ENCODE measurements at regions not wholly inside any gene's neighbourhood (a gene's known extent, or its start where the extent isn't known, plus 50 kb on each side); places are given as distances from the start of the nearest gene placed in this dataset.

GRCh38 chr9:106716820-106717219, 146.1 kb upstream of the ZNF462 start:
- Mint-ChIP-seq H3K36me3 (ENCODE audit: low read depth) (no peaks in the 10 kb centered on the region), H3K9me3 (peaks cover 1% of the 10 kb centered on the region), H3K27me3 (no peaks in the 10 kb centered on the region), H3K27ac (no peak overlapping the region), H3K4me1 (no peaks in the 10 kb centered on the region), H3K4me3 (no peak overlapping the region)
- intact Hi-C loops (cut with micrococcal nuclease), result no loop called here
- DNase-seq, result no peak

GRCh38 chr9:106717686-106718085, 145.3 kb upstream of the ZNF462 start:
- no peak overlapping the region for H3K27ac Mint-ChIP-seq
- no peak for DNase-seq

GRCh38 chr9:106718936-106719335, 144.0 kb upstream of the ZNF462 start:
- intact Hi-C loops (cut with micrococcal nuclease), result no loop called here
- H3K27ac Mint-ChIP-seq, result no peak overlapping the region
- no peaks in the 10 kb centered on the region for H3K36me3 Mint-ChIP-seq (ENCODE audit: low read depth)
- H3K4me3 Mint-ChIP-seq, result no peak overlapping the region
- H3K9me3 Mint-ChIP-seq, result peaks cover 5% of the 10 kb centered on the region
- H3K4me1 Mint-ChIP-seq, result no peaks in the 10 kb centered on the region
- no peak for DNase-seq
- H3K27me3 Mint-ChIP-seq, result no peaks in the 10 kb centered on the region

More at GRCh38 chr9:106717686-106718085, 145.3 kb upstream of the ZNF462 start:
- Mint-ChIP-seq H3K27me3 (no peaks in the 10 kb centered on the region), H3K36me3 (ENCODE audit: low read depth) (no peaks in the 10 kb centered on the region), H3K9me3 (peaks cover 5% of the 10 kb centered on the region), H3K4me3 (no peak overlapping the region), H3K4me1 (no peaks in the 10 kb centered on the region)
- intact Hi-C loops (cut with micrococcal nuclease), result no loop called here

- H3K4me1 Mint-ChIP-seq, result no peaks in the 10 kb centered on the region
- no peaks in the 10 kb centered on the region for H3K27me3 Mint-ChIP-seq
- intact Hi-C loops (cut with micrococcal nuclease), result no loop called here
- no peaks in the 10 kb centered on the region for H3K36me3 Mint-ChIP-seq (ENCODE audit: low read depth)
- H3K27ac Mint-ChIP-seq, result no peak overlapping the region
- H3K4me3 Mint-ChIP-seq, result no peak overlapping the region
- H3K9me3 Mint-ChIP-seq, result peaks cover 5% of the 10 kb centered on the region
- DNase-seq, result no peak
Observed at GRCh38 chr9:106722051-106722753, 140.8 kb upstream of the ZNF462 start.

- Mint-ChIP-seq H3K4me3 (no peak overlapping the region), H3K9me3 (peaks cover 5% of the 10 kb centered on the region), H3K4me1 (no peaks in the 10 kb centered on the region), H3K27me3 (no peaks in the 10 kb centered on the region), H3K27ac (no peak overlapping the region), H3K36me3 (ENCODE audit: low read depth) (no peaks in the 10 kb centered on the region)
- no peak for DNase-seq
- intact Hi-C loops (cut with micrococcal nuclease), result no loop called here
Observed at GRCh38 chr9:106723926-106724325, 139.0 kb upstream of the ZNF462 start.

GRCh38 chr9:106724566-106724965, 138.4 kb upstream of the ZNF462 start:
- Mint-ChIP-seq H3K9me3 (peaks cover 5% of the 10 kb centered on the region), H3K36me3 (ENCODE audit: low read depth) (no peaks in the 10 kb centered on the region), H3K27me3 (no peaks in the 10 kb centered on the region), H3K4me1 (no peaks in the 10 kb centered on the region), H3K4me3 (no peak overlapping the region), H3K27ac (no peak overlapping the region)
- DNase-seq, result no peak
- intact Hi-C loops (cut with micrococcal nuclease), result no loop called here

- no peaks in the 10 kb centered on the region for H3K27me3 Mint-ChIP-seq
- intact Hi-C loops (cut with micrococcal nuclease), result no loop called here
- H3K36me3 Mint-ChIP-seq (ENCODE audit: low read depth), result no peaks in the 10 kb centered on the region
- no peak overlapping the region for H3K4me3 Mint-ChIP-seq
- DNase-seq, result no peak
- no peak overlapping the region for H3K27ac Mint-ChIP-seq
- H3K9me3 Mint-ChIP-seq, result peaks cover 5% of the 10 kb centered on the region
- no peaks in the 10 kb centered on the region for H3K4me1 Mint-ChIP-seq
Observed at GRCh38 chr9:106726070-106726815, 136.7 kb upstream of the ZNF462 start.

- DNase-seq, result no peak
- Mint-ChIP-seq H3K27ac (no peak overlapping the region), H3K4me3 (no peak overlapping the region), H3K27me3 (no peaks in the 10 kb centered on the region), H3K4me1 (no peaks in the 10 kb centered on the region), H3K9me3 (no peaks in the 10 kb centered on the region), H3K36me3 (ENCODE audit: low read depth) (no peaks in the 10 kb centered on the region)
- intact Hi-C loops (cut with micrococcal nuclease), result no loop called here
Observed at GRCh38 chr9:106727969-106728368, 135.0 kb upstream of the ZNF462 start.

GRCh38 chr9:106728860-106729259, 134.1 kb upstream of the ZNF462 start:
- H3K27ac Mint-ChIP-seq, result no peak overlapping the region
- H3K4me3 Mint-ChIP-seq, result no peak overlapping the region
- H3K9me3 Mint-ChIP-seq, result no peaks in the 10 kb centered on the region
- H3K27me3 Mint-ChIP-seq, result no peaks in the 10 kb centered on the region
- no peaks in the 10 kb centered on the region for H3K4me1 Mint-ChIP-seq
- no peaks in the 10 kb centered on the region for H3K36me3 Mint-ChIP-seq (ENCODE audit: low read depth)
- intact Hi-C loops (cut with micrococcal nuclease), result no loop called here
- DNase-seq, result no peak

GRCh38 chr9:106731910-106732309, 131.1 kb upstream of the ZNF462 start:
- H3K9me3 Mint-ChIP-seq, result no peaks in the 10 kb centered on the region
- H3K27me3 Mint-ChIP-seq, result no peaks in the 10 kb centered on the region
- intact Hi-C loops (cut with micrococcal nuclease), result no loop called here
- no peaks in the 10 kb centered on the region for H3K4me1 Mint-ChIP-seq
- no peaks in the 10 kb centered on the region for H3K36me3 Mint-ChIP-seq (ENCODE audit: low read depth)
- no peak overlapping the region for H3K27ac Mint-ChIP-seq
- DNase-seq, result no peak
- no peak overlapping the region for H3K4me3 Mint-ChIP-seq

- no peaks in the 10 kb centered on the region for H3K9me3 Mint-ChIP-seq
- no peaks in the 10 kb centered on the region for H3K27me3 Mint-ChIP-seq
- intact Hi-C loops (cut with micrococcal nuclease), result no loop called here
- no peaks in the 10 kb centered on the region for H3K36me3 Mint-ChIP-seq (ENCODE audit: low read depth)
- no peak overlapping the region for H3K4me3 Mint-ChIP-seq
- H3K27ac Mint-ChIP-seq, result no peak overlapping the region
- no peak for DNase-seq
- H3K4me1 Mint-ChIP-seq, result no peaks in the 10 kb centered on the region
Observed at GRCh38 chr9:106733828-106734380, 129.1 kb upstream of the ZNF462 start.

- no peaks in the 10 kb centered on the region for H3K9me3 Mint-ChIP-seq
- no peaks in the 10 kb centered on the region for H3K36me3 Mint-ChIP-seq (ENCODE audit: low read depth)
- intact Hi-C loops (cut with micrococcal nuclease), result no loop called here
- H3K27me3 Mint-ChIP-seq, result no peaks in the 10 kb centered on the region
- no peaks in the 10 kb centered on the region for H3K4me1 Mint-ChIP-seq
- DNase-seq, result no peak
- H3K27ac Mint-ChIP-seq, result no peak overlapping the region
- H3K4me3 Mint-ChIP-seq, result no peak overlapping the region
Observed at GRCh38 chr9:106737516-106737915, 125.5 kb upstream of the ZNF462 start.

- DNase-seq, result no peak
- Mint-ChIP-seq H3K4me3 (no peak overlapping the region), H3K9me3 (no peaks in the 10 kb centered on the region), H3K27me3 (no peaks in the 10 kb centered on the region), H3K36me3 (ENCODE audit: low read depth) (no peaks in the 10 kb centered on the region), H3K27ac (no peak overlapping the region), H3K4me1 (no peaks in the 10 kb centered on the region)
- intact Hi-C loops (cut with micrococcal nuclease), result no loop called here
Observed at GRCh38 chr9:106738109-106738508, 124.9 kb upstream of the ZNF462 start.

GRCh38 chr9:106745457-106745856, 117.5 kb upstream of the ZNF462 start:
- Mint-ChIP-seq H3K9me3 (peaks cover 4% of the 10 kb centered on the region), H3K27ac (no peak overlapping the region), H3K27me3 (no peaks in the 10 kb centered on the region), H3K36me3 (ENCODE audit: low read depth) (no peaks in the 10 kb centered on the region), H3K4me3 (no peak overlapping the region), H3K4me1 (no peaks in the 10 kb centered on the region)
- intact Hi-C loops (cut with micrococcal nuclease), result no loop called here
- no peak for DNase-seq
